GM23248 (cell line): ENCODE measurements at regions not wholly inside any gene's neighbourhood (a gene's known extent, or its start where the extent isn't known, plus 50 kb on each side); places are given as distances from the start of the nearest gene placed in this dataset.

Experiments
- EZH2 ChIP-seq: fragments of 200-600 bp; sonication (generic); IDR thresholded peaks from 2 replicates; pipeline ENCODE4 v1.6.1; 2018; ENCODE audit warnings: antibody characterized with exemption, mild to moderate bottlenecking; ENCODE audit not compliant: insufficient read depth, poor library complexity, severe bottlenecking
- EZH2phosphoT487 ChIP-seq: fragments of 200-600 bp; sonication (generic); IDR thresholded peaks from 2 replicates; pipeline ENCODE4 v1.6.1; 2018; ENCODE audit warnings: antibody characterized with exemption, moderate library complexity, mild to moderate bottlenecking, low read depth; ENCODE audit not compliant: insufficient read depth

DNA sequence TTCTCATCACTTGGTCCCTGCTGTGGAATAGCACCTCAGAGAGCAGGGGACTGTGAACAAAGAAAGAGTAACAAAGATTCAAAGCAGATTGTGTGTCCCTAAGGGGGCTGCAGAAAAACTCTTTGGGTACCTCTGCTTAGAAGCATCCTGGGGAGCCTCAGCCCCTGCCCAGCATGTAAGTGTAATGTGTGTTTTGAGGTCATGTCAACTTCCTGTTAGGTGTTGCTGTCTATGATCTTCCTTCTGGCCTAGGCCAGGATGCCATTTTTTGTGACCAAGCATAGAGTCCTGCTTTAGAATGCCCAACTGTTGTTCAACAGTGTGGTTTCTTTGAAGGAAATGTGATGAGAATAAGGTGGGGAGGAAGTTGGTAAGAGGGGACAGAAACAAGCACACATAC, 77.1 kb upstream of the BCL6 start:
- TF ChIP-seq EZH2: no peak
- no peak for TF ChIP-seq EZH2phosphoT487
